HG03064 (cell line): ENCODE measurements at regions not wholly inside any gene's neighbourhood (a gene's known extent, or its start where the extent isn't known, plus 50 kb on each side); places are given as distances from the start of the nearest gene placed in this dataset.

ENCODE experiments used
- ATAC-seq: cut with Tn5 transposase; IDR thresholded peaks from one replicate; pipeline ENCODE4 v1.9.1; 2021; ENCODE audit warnings: low read depth; ENCODE audit not compliant: unreplicated experiment

DNA sequence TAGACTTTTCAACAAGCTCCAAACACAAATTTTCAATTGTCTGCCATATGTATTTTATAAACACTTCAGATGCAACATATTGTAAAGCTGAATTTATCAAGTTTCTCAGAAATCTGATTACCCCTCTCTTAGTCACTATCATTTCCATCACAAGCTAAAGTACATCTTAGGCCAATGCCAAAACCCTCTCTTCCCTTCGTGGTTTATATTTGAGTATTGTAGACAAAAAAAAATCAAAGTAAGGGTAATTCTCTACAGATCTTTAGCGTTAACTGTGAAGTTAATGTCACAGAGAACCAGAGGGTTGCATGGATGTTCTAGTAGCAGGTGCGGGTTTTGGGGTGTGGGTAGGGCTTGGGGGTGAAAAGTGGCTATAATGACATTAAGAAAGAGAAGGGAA is 387.7 kb upstream of the PTGER4 start:
- no peak for ATAC-seq

DNA sequence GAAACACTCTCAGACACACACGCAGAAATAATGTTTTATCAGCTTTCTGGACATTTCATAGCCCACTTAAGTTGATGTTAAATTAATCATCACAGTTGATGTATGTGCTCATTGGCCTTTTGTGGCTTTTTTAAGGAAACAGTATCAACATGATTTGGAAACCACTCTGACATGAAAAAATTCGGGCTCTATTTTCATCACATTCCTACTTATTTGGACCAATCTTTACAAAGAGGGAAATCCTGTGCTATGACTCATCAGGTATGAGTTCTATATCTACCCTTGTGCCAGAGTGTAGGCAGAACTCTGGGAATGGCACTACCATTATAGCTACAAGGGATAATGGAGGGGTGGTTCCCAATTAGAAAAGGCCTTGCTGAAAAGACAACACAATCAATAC is 388.4 kb upstream of the PTGER4 start:
- ATAC-seq, result no peak

DNA sequence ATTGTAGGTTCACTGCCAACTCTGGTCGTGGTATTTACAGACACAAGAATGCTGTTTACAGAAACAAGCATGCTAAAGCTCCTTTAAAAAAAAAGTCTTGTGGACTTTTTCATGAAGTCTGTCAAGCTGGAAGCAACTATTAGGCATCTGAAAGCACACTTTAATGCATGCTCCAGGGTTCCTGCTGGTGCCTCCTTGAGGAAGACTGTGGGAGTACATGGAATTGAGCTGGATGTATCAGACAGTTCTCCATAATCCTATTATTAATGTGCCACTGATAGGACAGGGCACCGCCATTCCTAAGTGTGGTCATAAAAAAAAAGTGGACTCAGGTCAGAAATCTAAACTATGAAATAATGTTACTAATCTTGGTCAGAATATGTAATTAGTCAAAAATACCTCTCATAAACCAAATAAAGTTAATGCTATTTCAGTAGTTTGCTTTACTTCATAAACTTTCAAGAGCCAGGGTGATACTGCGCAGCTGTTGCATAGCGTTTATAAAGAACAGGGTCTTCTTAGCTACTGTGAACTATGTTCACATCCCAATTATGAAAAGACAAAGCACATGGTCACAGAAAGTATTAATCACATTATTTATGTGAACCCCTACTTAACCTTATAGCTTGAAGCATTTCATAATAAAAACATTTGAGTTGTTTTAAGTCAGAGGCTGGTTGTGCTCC is 390.8 kb upstream of the PTGER4 start:
- ATAC-seq, result no peak

DNA sequence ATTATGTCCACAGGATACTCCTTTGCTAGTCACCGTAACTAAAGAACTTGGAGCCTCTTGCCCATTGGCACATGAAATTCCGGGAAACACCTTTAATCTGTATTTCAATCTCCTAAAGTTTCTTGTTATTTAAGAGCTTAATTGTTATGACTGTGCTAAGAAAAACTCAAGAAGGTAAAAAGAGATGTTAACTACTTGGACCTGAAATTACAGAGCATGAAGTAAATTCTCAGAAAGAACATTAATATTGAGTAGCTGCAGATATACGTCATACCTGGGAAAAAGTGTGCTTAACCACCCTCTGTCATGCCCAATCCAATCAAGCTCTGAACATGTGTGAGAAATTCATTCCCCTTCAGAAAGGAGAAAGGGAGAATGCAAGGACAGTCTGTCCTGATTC is 394.9 kb upstream of the PTGER4 start:
- no peak for ATAC-seq

DNA sequence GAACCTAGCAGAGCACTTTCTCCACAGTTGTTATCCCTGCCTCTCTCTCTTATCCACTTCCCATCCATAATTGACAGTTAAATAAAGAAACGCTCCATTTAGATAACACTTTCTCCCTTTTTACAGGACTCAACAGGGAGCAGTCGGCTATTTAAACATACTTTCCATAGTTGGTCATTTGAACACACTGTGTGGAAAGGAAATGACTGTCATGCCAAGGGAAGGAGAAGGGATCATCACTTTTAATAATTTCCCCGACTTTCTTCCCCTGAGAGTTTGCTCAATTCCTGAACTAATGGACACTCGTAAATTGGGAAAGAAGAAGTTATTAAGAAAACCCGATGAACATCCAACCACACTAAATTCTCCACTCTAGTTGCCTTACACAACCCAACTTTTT is 400.8 kb upstream of the PTGER4 start:
- ATAC-seq, result no peak

DNA sequence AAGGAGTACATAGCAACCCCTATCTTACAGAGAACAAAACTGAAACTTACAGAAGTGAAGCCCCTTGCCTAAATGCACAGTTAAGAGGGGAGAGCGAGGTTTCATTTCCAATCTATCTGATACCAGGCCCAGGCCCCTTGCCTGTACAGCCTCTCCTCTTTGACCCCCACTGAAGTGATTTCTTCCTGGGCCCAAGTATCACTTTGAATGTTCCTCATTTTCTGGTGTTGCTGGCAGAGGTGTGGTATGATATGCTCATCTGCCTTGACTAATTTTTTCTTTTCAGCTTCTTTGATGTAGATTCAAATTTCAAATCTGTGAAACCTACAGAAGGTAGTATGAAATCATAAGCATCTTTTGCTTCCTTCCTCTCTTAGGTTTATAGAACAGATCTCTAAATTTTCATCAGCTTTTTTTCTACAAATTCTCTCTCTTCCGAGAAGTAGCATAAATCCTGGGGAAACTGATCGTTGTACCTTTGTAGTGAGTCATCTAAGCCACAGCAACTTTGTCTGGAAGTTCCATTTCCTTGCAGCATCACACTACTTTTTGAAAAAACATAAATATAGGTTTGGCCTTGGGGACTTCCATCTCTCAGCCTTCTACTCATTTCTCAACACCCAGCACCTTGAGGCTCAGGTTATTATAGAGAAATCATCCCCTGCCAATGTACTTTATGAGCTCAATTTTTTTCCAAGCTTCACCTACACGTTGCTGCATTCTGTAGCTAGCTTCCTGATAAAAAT is 402.4 kb upstream of the PTGER4 start:
- ATAC-seq, result no peak

DNA sequence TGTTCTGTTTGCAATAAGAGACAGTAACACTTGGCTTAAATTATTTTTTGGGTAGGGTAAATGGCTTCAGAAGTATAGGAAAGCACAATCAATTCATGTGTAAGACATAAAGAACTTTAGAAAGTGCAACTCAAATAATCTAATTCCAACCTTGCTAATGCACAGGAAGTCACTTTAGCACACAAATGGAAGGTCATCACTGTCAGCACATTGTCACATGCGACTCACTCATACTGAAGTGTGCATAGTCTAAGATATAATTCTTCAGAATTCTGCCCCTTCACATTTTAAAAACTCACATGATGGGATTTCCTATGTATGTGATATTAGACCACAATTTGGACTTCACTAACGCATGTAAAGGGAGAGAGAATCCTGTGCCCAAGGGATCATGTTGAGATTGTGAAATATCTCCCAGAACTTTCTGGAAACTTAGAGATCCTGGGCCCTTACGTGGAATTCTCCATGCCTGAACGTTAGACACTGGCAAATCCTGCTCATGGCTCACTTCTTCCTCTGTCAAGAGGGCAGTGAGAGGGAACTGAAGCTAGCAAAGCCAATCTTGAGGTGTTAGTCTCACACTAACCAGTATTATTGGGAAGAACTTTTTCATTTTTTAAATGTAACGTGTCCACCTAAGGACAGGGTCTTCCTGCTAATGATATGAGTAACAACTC is 403.2 kb upstream of the PTGER4 start:
- no peak for ATAC-seq

DNA sequence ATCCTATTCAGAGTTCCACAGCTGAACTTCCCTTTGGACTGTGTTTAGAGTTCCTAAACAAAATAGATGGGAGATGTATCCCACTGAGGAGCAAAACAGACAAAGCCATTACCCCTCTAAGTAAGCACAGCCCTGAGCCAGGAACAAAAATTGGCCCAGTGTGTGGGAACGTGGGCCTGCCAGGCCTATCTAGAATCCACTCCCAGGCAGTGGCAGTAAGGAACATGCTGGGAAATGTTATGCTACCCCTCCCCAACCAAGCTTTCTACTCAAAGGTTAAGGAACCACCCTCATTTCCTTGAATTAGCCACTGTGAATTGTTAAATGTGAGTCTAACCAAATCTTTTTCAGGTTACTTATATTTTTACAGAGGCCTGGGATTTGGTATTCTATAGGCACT is 405.1 kb upstream of the PTGER4 start:
- no peak for ATAC-seq

DNA sequence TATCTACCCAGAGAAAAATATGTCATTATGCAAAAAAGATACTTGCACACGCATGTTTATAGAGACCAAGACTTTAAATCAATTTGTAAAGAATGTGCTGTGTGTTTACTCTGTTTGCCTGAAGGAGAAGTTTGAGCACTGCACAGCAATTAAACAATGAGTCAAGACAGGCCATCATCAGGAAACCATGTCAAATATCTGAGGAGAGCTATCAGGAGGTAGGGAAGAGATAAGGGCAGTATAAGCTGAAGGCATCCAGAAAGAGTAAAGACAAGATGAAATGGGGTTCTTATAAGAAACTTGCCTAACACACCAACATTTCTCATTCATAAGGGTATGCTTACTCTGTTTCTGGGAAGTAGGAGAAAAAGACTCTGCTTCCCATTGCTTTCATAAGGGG is 405.8 kb upstream of the PTGER4 start:
- ATAC-seq, result no peak

DNA sequence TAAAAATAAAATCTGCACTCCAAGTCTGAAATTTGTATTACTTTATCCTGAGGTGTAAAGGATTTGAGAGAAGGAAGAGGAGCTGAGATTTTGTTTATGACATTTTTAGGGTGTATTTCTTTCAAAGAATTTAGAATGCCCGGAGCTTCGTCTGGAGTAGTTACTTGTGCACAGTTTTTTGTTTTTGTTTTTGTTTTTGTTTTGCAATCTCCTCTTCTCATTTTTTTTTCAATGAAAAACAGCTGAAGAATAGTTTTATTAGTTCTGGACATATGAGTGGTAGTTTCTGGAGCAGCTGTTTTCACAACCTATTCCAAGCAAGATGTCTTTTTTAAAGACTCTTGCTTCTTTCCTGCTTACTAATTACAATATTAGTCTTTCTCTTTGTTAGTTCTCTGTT is 408.2 kb upstream of the PTGER4 start:
- ATAC-seq, result no peak

DNA sequence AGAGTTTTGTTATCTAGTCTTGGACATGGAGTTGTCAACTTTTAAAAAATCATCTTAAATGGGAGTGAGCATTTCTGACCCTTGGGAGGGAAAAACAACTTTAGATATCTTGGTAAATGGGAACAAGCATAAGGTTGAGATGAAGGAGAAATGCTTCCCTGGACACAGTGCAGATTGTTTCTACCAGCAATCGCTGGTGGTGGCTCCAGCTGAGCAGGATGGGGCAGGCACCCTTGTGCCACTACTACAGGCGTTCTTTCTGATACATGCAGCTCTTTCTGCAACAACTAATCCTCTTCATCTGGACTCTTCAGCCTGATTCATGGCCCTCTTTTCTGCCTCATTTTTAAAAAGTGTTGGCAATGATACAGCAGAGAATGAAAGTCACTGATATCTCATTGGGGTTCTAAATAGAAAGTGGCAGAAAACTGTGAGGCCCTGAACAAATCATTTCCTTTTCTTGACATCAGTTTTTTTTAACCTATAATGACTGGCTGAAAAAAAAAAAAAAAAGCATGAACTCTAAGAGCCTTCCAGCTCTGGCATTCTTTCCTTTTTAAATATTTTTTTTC is 409.4 kb upstream of the PTGER4 start:
- ATAC-seq, result no peak

DNA sequence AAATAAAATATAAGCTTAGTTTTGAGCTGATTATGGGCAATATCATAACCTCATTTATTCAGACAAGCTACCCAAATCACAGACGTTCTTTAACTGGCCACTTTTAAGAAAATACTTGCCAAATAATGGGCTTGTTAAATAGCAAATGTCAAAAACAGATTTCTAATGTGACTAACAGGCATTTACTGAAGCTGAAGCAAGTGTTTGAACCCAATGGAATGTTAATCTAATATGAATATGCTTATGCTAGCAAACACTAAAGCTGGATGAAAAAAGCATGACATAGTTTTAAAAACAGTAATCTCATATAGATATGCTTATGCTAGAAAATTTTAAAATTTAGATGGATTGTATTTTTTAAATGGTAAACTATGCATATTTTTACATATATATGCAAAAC is 411.6 kb upstream of the PTGER4 start:
- no peak for ATAC-seq

DNA sequence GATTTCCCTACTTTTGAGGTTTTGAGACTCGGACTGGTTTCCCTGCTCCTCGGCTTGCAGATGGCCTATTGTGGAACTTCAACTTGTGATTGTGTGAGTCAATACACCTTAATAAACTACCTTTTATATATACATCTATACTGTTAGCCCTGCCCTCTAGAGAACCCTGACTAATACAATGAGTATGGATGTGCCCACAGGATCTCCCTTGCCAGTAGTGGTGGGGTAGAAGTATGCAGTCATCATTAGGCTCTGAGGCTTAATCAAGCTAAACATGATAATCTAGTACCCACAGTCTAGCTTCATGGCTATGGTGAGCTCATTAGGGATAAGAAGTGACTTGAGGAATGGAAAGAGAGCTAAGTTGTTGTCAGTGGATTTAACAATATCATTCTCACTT is 412.8 kb upstream of the PTGER4 start:
- no peak for ATAC-seq

DNA sequence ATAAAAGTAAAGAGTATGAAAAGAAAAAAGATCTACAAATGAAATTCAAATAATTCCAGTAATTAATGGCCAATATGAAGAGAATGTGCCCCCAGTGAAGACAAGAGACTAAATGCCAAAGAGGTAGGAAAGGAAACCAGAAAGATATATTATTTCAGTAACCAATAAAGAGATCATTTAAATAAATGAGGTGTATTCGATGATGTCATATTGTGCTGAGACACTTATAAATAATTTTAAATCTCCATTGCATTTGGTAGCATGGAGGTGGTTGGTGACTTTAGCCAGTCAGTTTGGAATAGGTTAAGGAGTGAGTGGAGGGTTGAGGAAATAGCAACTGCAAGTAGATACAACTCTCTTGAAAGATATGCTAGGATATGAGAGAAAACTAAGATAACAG is 417.7 kb upstream of the PTGER4 start:
- no peak for ATAC-seq

DNA sequence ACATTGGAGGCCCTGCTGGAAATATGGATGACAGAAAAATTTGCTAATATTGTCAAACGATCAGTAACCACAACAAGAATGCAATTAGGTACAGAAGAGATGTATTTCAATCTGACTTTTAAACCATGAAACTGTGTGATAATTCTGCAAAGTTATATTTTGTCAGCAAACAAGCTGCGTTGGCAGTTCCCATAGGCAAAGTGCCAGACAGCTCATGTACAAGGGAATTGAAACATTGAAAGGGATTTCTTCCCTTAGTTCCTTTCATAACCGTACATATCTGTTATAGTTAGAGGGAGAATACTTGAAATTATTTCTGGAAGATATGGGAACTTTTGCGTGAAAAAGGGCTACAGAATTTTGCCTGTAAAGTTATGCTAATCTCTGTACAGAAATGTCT is 419.4 kb upstream of the PTGER4 start:
- no peak for ATAC-seq

DNA sequence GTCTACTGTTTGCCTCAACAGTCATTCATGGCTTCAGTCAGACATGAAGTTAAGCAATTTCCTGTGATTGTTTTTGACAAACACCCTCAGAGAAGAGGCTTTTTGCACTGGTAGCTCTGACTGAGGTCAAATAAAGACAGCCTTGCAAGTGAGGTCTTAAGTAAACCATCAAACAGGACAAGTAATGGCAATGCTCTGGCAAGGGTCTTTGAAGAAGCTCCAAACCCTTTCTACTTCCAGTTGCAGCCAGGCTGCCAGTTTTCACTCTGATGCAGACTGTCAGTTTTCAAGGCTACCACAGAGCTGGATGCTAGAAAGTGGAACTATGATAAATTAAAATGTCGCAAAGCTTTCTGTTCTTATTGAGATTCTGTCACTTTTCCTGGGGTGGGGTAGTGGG is 421.5 kb upstream of the PTGER4 start:
- ATAC-seq, result no peak

DNA sequence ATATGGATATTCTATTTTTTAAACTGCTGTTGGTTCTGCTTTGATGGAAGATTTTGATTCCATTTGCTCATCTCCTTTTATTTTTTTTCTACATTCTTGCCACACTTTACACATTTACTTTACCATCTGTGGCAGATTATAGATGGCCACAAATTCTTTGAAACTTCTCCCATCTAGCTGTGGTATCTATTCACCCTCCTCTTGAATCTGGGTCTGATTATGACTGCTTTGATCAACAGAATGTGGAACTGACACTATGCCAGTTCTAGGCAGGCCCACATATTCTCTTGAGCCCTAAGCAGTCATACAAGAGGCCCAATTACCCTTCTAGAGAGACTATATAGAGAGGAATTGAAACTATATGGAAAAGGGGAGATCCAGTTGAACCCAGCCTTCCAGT is 439.0 kb upstream of the PTGER4 start:
- no peak for ATAC-seq

DNA sequence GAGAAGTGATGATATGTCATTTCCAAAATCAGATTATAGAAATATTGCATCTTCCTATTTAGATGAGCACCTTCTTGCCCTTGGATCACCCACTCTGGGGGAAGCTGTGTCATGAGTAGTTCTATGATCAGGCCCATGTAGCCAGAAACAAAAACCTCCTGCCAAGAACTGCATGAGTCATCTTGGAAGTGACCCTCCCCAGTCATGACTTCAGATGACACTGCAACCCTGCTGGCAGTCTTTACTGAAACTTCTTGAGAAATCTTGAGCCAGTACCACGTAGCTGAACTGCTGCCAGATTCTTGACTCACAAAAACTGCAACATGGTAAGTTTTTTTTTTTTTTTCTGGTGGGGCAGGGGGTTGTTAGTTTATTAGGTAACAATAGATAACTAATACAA is 439.6 kb upstream of the PTGER4 start:
- ATAC-seq, result no peak

DNA sequence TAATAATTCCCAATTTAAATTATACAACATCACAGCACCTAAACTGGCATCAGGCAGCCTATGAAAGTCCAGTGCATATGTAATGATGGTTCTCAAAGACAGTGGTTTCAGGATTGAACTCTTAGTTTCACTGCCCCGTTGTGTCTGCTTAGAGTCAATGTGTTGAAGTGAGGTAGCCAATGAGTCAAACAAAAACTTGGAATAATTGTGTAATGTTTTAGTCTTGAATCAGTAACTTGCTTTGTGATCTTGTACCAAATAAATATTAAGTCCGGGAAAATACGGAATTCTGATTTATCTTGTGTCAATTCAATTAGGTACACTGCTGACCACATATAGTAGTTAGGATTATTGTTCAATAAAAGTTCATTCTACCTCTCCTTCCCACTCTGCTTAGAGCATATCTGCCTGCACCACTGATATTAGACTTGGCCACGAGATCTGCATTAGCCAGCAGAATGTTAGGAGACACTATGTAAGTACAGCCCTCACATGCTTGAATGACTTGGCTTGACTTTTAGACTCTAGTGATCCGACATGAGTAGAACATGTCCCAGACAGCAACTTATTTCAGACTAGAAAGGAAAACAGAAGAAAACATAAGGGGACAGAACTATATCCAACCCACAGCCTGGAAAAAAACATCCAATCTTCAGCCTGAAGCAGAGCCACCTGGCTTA is 441.5 kb upstream of the PTGER4 start:
- no peak for ATAC-seq

DNA sequence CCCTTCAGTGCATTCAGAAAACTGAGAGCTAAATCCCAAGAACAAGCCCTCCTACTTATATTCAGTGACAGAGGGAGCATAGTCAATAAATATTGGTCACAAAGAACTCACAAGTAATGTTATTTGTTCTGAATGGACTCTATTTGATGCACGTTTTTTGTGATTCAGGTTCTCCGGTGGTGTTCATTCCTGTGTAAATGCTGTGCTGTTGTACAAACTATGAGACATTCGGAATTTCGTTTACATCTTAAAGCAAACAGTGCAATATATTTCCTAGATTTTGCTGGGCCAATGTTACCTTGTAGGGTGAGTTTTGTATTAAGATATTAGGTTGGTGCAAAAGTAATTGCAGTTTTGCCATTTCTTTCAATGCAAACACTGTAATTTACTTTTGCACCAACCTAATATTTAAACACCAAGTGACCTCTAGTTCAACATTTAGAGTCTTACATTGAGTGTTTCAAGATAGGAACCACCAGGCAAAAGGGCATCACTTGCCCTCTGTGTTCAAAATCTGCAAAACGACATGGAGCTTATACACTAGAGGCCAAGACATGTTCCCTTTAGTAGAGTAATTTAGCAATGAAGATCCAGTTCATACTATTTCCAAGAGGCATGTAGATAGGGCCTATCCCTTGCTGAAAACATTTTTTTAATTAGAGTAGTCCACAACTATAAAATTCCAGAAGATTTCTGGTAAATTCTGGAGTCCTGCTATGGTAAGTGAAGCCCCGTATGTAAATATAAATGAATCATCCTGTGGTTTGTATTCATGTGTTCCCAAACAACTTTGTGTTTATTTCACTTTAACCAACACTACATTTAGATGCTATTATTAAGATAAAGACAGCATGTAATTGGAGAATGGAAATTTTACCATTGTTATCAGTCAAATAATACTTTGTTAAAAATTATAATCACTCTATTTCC is 444.0 kb upstream of the PTGER4 start:
- ATAC-seq, result no peak
